ENCODE measurements at regions not wholly inside any gene's neighbourhood (a gene's known extent, or its start where the extent isn't known, plus 50 kb on each side); places are given as distances from the start of the nearest gene placed in this dataset.

DNA sequence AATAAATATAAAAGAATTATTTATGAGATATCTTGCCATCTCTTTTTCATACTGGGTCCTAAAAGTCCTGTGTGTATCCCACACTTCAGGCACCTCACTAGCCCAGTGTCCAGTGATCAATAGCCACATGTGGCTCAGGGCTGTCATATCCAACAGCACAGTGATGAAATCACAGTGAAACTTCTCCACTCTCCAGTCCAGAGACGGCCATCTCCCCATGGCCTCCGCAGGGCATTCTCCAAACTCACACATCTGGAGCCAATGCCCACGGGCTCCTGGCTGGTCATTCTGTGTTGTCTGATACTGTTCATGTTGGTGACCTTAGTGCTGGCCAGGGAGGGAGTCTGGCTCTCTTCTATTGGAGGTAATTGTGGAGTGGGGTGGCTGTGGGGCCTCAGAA, 125.2 kb upstream of the SDK2 start:
- TF ChIP-seq, protein P1, sequence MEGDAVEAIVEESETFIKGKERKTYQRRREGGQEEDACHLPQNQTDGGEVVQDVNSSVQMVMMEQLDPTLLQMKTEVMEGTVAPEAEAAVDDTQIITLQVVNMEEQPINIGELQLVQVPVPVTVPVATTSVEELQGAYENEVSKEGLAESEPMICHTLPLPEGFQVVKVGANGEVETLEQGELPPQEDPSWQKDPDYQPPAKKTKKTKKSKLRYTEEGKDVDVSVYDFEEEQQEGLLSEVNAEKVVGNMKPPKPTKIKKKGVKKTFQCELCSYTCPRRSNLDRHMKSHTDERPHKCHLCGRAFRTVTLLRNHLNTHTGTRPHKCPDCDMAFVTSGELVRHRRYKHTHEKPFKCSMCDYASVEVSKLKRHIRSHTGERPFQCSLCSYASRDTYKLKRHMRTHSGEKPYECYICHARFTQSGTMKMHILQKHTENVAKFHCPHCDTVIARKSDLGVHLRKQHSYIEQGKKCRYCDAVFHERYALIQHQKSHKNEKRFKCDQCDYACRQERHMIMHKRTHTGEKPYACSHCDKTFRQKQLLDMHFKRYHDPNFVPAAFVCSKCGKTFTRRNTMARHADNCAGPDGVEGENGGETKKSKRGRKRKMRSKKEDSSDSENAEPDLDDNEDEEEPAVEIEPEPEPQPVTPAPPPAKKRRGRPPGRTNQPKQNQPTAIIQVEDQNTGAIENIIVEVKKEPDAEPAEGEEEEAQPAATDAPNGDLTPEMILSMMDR (IDR thresholded peaks at IDR 0.05) = no peak
- TF ChIP-seq POLR2AphosphoS5 (IDR thresholded peaks at IDR 0.05) (no peak), POLR2A (IDR thresholded peaks at IDR 0.05) (no peak)
